ENCODE measurements at regions not wholly inside any gene's neighbourhood (a gene's known extent, or its start where the extent isn't known, plus 50 kb on each side); places are given as distances from the start of the nearest gene placed in this dataset.

GRCh38 chr10:27621461-27621860 is 117.4 kb downstream of the RAB18 start:
- no peak overlapping the region for H2AFZ ChIP-seq

More at GRCh38 chr10:27621461-27621860, 117.4 kb downstream of the RAB18 start:
- H3K4me1 ChIP-seq (ENCODE audit: insufficient read depth), result peaks cover 13% of the 10 kb centered on the region; the same call in 1 of the 2 replicates
- H3K9me2 ChIP-seq (ENCODE audit: insufficient read depth), result 0 out of 2 replicates have a peak, but pooled peaks cover 20% of the 10 kb centered on the region
- no peak overlapping the region for H3K4me2 ChIP-seq
- H3K36me3 Mint-ChIP-seq (ENCODE audit: low read depth), result no peaks in the 10 kb centered on the region
- H3K79me2 ChIP-seq (replicated peaks; ENCODE audit: insufficient read depth), result no peaks in the 10 kb centered on the region
- TF ChIP-seq JUNB (IDR thresholded peaks at IDR 0.05; ENCODE audit: unreplicated experiment) (no peak), REST (IDR thresholded peaks at IDR 0.05; ENCODE audit: unreplicated experiment) (no peak), POLR2AphosphoS5 (IDR thresholded peaks at IDR 0.05; ENCODE audit: low read depth) (no peak), CREB1 (CRISPR knock-in tag; IDR thresholded peaks at IDR 0.05; ENCODE audit: low read depth) (no peak), NANOG (IDR thresholded peaks at IDR 0.05; ENCODE audit: borderline replicate concordance) (no peak), EZH2 (IDR thresholded peaks at IDR 0.05; ENCODE audit: low read depth, unreplicated experiment) (no peak), ZNF462 (CRISPR knock-in tag; IDR thresholded peaks at IDR 0.05) (no peak), ZNF114 (CRISPR knock-in tag; IDR thresholded peaks at IDR 0.05) (no peak), EZH2phosphoT487 (IDR thresholded peaks at IDR 0.05; ENCODE audit: unreplicated experiment) (no peak), ZNF331 (CRISPR knock-in tag; IDR thresholded peaks at IDR 0.05; ENCODE audit: low read depth) (no peak), ETS1 (IDR thresholded peaks at IDR 0.05) (no peak), CTCF (conservative IDR thresholded peaks at IDR 0.05; ENCODE audit: low read depth in 2 of 2) (no peak), STAT1 (IDR thresholded peaks at IDR 0.05; ENCODE audit: unreplicated experiment) (no peak)
- DNase-seq (ENCODE audit: low spot score), result no peak
- no peak for ATAC-seq
- H3K36me3 ChIP-seq (ENCODE audit: insufficient read depth), result no peaks in the 10 kb centered on the region
- no peaks in the 10 kb centered on the region for H3K27me3 ChIP-seq (ENCODE audit: insufficient read depth)
- no peaks in the 10 kb centered on the region for H4K20me1 ChIP-seq (replicated peaks; ENCODE audit: insufficient read depth)
- H3K27me3 Mint-ChIP-seq (ENCODE audit: insufficient read depth, low read depth, poor library complexity), result peaks cover 7% of the 10 kb centered on the region
- no peaks in the 10 kb centered on the region for H3K9me3 Mint-ChIP-seq
- H3K4me1 Mint-ChIP-seq, result peaks cover 20% of the 10 kb centered on the region
- no peak overlapping the region for H3K4me3 Mint-ChIP-seq
- H3F3A ChIP-seq (replicated peaks; ENCODE audit: low read depth), result no peaks in the 10 kb centered on the region
- H3K27ac ChIP-seq (ENCODE audit: low read depth), result no peak overlapping the region
- no peak overlapping the region for H3K27ac Mint-ChIP-seq
- H3K4me3 ChIP-seq, result no peak overlapping the region

All from GM23338 (cell line).